Vagina (tissue), 2 donors: ENCODE measurements at regions not wholly inside any gene's neighbourhood (a gene's known extent, or its start where the extent isn't known, plus 50 kb on each side); places are given as distances from the start of the nearest gene placed in this dataset.

ENCODE experiments used
- DNase-seq, 2 donors: peaks; one replicate each; pipeline ENCODE4 v3.0.0-alpha.2; 2017; ENCODE audit errors: extremely low spot score in 2 of 2
- H3K27ac ChIP-seq: fragments of 200-600 bp; sonication (generic); one replicate; pipeline ENCODE4 v1.5.1; 2019
- H3K27me3 ChIP-seq: fragments of 200-600 bp; sonication (generic); one replicate; pipeline ENCODE4 v1.5.1; 2019
- H3K36me3 ChIP-seq, 2 donors: fragments of 200-600 bp; sonication (generic); one replicate each; pipeline ENCODE4 v1.5.1; 2017 to 2019
- H3K4me1 ChIP-seq: fragments of 200-600 bp; sonication (generic); one replicate; pipeline ENCODE4 v1.5.1; 2019
- H3K4me3 ChIP-seq, 2 donors: fragments of 200-600 bp; sonication (generic); 1 replicate in 1 of 2; 2 replicates in 1 of 2; pipeline ENCODE4 v1.5.1; 2016 to 2019
- H3K9me3 ChIP-seq: fragments of 200-600 bp; sonication (generic); one replicate; pipeline ENCODE4 v1.5.1; 2019
- CTCF ChIP-seq, 3 experiments: fragments of 450-650 bp in 2 of 3; fragments of 200-600 bp in 1 of 3; sonication (generic) in 1 of 3; IDR thresholded peaks; one replicate each; pipeline ENCODE4 v1.5.1; 2017 to 2019; ENCODE audit warnings: antibody characterized with exemption in 3 of 3, mild to moderate bottlenecking in 2 of 3, moderate library complexity in 2 of 3
- POLR2A ChIP-seq, 2 donors: fragments of 450-650 bp; IDR thresholded peaks; one replicate each; pipeline ENCODE4 v1.6.1; 2017; ENCODE audit warnings: antibody characterized with exemption in 2 of 2, mild to moderate bottlenecking in 2 of 2, moderate library complexity in 2 of 2
- POLR2AphosphoS5 ChIP-seq, 2 donors: sonication (generic); formaldehyde crosslinking; IDR thresholded peaks; one replicate each; pipeline ENCODE4 v1.9.0; 2017; ENCODE audit warnings: antibody characterized with exemption in 2 of 2, mild to moderate bottlenecking in 2 of 2, low read depth in 1 of 2; ENCODE audit not compliant: insufficient read depth in 1 of 2
- intact Hi-C: fragments of 100-400 bp; cut with DNase I; formaldehyde crosslinking; loops from one replicate; pipeline ENCODE4 v1.15.1; 2023

DNA sequence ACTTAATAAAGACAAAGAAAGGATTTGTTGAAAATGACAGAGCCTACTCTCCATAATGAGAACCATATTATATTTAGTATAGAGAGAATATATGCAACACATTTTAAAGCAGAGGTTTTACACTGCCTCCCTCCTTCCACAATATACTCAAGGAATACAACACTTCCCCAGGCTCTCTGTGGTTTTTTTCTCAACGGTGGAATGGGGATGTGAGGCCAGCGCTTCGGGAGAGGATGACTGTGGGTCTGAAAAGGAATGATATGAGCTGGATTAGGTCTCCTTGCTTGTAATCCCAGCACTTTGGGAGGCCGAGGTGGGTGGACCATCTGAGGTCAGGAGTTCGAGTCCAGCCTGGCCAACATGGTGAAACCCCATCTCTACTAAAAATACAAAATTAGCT lies 348.7 kb upstream of the KLF3 start:
- Histone ChIP-seq H3K27ac (no peak overlapping the region), H3K36me3 (no peaks in the 10 kb centered on the region), H3K9me3 (no peaks in the 10 kb centered on the region), H3K4me3 (no peak overlapping the region), H3K4me1 (peaks cover 42% of the 10 kb centered on the region), H3K27me3 (no peaks in the 10 kb centered on the region)
- DNase-seq = no peak
- TF ChIP-seq POLR2AphosphoS5 (IDR thresholded peaks at IDR 0.05; ENCODE audit: insufficient read depth in 1 of 2, low read depth in 1 of 2) (no peak), CTCF (IDR thresholded peaks at IDR 0.05) (no peak), POLR2A (IDR thresholded peaks at IDR 0.05) (no peak)
- intact Hi-C loops = loop anchor here (5.0 kb wide), 1 partner anchor 347 kb away; the partner anchor contains the start of gene KLF3

DNA sequence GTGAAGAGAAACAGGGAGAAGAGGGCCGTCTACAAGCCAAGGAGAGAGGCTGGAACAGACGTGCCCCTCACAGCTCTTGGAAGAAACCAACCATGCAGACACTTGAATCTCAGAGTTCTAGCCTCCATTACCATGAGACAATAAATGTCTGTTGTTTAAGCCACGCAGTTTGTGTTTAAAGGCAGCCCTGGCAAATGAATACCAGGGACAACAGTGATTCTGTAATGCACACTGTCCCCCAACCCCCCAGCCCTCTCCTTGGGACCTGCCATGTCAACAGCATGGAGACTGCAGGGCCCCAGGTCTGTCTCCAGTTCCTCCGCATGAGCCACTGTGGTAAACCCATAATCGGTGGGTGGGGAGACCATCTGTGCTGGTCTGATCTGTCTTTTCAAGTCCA lies 348.0 kb upstream of the KLF3 start:
- Histone ChIP-seq H3K36me3 (no peaks in the 10 kb centered on the region), H3K27me3 (no peaks in the 10 kb centered on the region), H3K9me3 (no peaks in the 10 kb centered on the region), H3K27ac (no peak overlapping the region), H3K4me3 (no peak overlapping the region), H3K4me1 (peaks cover 42% of the 10 kb centered on the region)
- DNase-seq = no peak
- intact Hi-C loops = loop anchor here (5.0 kb wide), 1 partner anchor 346 kb away; the partner anchor contains the start of gene KLF3
- TF ChIP-seq POLR2AphosphoS5 (IDR thresholded peaks at IDR 0.05; ENCODE audit: insufficient read depth in 1 of 2, low read depth in 1 of 2) = no peak
- no peak for TF ChIP-seq CTCF (IDR thresholded peaks at IDR 0.05)
- no peak for TF ChIP-seq POLR2A (IDR thresholded peaks at IDR 0.05)

DNA sequence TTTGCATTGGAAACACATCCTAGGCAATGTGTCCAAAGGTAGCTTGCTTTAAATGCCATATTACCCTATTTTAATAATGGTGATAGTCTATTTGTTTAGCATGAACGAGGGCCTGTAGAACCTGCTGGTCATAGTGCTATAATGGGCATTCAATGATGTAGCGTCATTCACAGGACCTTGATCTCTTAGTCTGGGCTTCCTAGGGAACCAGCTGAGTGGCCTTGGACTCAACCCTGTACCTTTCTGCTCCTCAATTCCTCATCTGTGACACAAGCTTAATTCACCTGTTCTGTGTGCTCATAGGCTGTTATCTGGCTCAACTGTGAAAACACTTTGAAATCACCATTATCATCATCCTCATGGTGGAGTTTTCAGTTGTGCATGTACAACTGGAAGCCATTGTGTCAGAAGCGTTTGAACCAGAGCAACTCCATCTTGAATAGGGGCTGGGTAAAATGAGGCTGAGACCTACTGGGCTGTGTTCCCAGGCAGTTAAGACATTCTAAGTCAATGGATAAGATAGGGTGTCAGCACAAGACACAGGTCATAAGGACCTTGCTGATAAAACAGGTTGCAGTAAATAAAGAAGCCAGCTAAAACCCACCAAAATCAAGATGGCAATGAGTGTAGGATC lies 346.8 kb upstream of the KLF3 start:
- no peaks in the 10 kb centered on the region for H3K36me3 ChIP-seq
- no peaks in the 10 kb centered on the region for H3K9me3 ChIP-seq
- H3K27me3 ChIP-seq = no peaks in the 10 kb centered on the region
- no peak overlapping the region for H3K4me3 ChIP-seq
- no peak for DNase-seq
- intact Hi-C loops = loop anchor here (5.0 kb wide), 1 partner anchor 345 kb away; the partner anchor contains the start of gene KLF3
- peak overlapping the region; percentile 13 for H3K27ac ChIP-seq
- no peak for TF ChIP-seq POLR2A (IDR thresholded peaks at IDR 0.05)
- no peak for TF ChIP-seq POLR2AphosphoS5 (IDR thresholded peaks at IDR 0.05; ENCODE audit: insufficient read depth in 1 of 2, low read depth in 1 of 2)
- H3K4me1 ChIP-seq = peaks cover 42% of the 10 kb centered on the region

DNA sequence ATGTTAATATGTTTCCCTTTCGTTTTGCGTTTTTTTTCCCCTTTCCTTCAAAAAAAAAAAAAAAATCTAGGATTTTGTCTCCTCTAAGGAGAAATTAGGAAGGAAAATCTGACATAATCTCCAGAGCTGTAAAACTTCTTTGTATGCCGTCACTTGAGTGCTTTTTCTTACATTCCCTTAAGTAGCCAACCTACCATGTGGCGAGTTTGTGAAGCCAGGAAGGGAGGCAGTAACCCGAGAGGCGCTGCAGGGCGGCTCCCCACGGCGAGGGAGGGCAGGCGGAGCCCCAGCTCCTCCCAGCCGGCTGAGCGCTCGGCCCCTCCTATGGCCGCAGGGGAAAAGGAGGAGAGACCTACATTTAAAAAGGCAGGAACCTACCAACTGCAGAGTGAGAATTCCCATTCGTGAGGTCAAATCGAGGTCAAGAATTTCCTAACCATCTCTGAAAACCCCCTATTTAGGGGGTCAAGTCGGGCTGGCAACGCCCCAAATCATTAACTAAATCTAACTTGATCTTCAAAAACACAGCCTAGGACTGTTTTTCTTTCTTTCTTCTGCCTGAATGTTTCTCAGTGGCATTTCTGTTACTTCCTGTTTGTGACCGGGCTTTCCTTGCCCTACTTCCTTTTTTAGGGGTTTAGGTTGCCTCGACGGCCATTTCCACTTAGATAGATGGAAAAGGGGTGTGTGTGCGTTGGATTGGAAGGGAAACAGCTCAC lies 345.1 kb upstream of the KLF3 start:
- TF ChIP-seq POLR2AphosphoS5 (IDR thresholded peaks at IDR 0.05; ENCODE audit: insufficient read depth in 1 of 2, low read depth in 1 of 2) = peak; percentile 88 to 89
- no peak for TF ChIP-seq CTCF (IDR thresholded peaks at IDR 0.05)
- H3K4me3 ChIP-seq = peak overlapping the region; percentile 16 to 40
- intact Hi-C loops = loop anchor here (5.0 kb wide), 1 partner anchor 343 kb away; the partner anchor contains the start of gene KLF3

DNA sequence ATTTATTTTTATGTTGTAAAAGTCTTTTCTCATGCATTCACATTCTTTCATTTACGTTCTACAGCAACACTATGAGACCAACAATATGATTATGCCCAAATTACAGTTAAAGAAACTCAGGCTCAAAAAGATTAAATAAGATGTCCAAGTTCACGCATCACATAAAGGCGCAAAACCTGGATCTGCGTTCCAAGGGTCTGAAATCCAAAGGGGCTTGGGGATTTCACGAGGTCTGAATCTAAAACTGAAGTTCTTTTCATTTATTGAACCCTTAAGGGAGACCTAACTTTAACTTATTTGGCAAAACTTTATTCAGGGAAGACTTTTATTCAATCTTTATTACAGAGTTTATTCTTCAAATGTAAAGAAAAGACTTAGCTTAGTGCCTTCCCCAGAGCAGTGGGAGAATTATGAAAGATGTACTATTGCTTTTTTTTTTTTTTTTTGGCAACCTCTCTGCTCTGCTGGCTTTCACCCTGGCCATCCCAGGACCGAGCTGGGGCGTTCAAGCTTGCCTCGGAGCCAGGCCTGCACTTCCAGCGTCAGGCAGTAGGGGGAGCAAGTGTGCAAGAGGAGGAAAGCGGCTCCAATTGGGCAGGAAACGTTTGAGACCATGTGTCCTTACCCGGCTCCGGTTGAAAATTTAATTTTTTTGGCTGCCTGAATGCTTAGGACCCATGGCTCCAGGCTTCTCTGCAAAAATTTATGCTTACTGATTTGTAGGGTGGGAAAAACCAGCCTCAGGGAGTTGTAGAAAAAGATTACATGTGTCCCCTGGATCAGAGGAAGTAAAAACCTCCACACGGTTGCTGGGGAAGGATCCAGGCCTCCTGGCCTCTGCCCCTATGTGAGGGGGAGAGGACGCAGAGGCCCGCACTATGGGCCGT lies 344.3 kb upstream of the KLF3 start:
- intact Hi-C loops = loop anchor here (5.0 kb wide), 1 partner anchor 343 kb away; the partner anchor contains the start of gene KLF3
- no peaks in the 10 kb centered on the region for H3K9me3 ChIP-seq
- H3K27ac ChIP-seq = peak overlapping the region; percentile 88
- H3K4me3 ChIP-seq = peak overlapping the region; percentile 16 to 40
- no peaks in the 10 kb centered on the region for H3K36me3 ChIP-seq
- H3K4me1 ChIP-seq = peaks cover 36% of the 10 kb centered on the region
- peak in 1 of 2 donors; percentile 97 for DNase-seq
- TF ChIP-seq CTCF (IDR thresholded peaks at IDR 0.05) = peak; percentile 77 to 94 (median 82)
- no peak for TF ChIP-seq POLR2A (IDR thresholded peaks at IDR 0.05)
- TF ChIP-seq POLR2AphosphoS5 (IDR thresholded peaks at IDR 0.05; ENCODE audit: insufficient read depth in 1 of 2, low read depth in 1 of 2) = peak; percentile 60 to 88
- H3K27me3 ChIP-seq = no peaks in the 10 kb centered on the region

More for the DNA sequence above, 345.1 kb upstream of the KLF3 start:
- Histone ChIP-seq H3K27ac (peak overlapping the region; percentile 88), H3K27me3 (no peaks in the 10 kb centered on the region), H3K36me3 (no peaks in the 10 kb centered on the region), H3K9me3 (no peaks in the 10 kb centered on the region), H3K4me1 (peaks cover 44% of the 10 kb centered on the region)
- DNase-seq = peak in 1 of 2 donors; percentile 97
